DMS79 treated with DMSO at 0.1 percent for 48 hours (cell line): ENCODE measurements at regions not wholly inside any gene's neighbourhood (a gene's known extent, or its start where the extent isn't known, plus 50 kb on each side); places are given as distances from the start of the nearest gene placed in this dataset.

Experiments used
- DNase-seq: peaks from one replicate; lab custom pipeline; 2025; lab: John Stamatoyannopoulos, UW

DNA sequence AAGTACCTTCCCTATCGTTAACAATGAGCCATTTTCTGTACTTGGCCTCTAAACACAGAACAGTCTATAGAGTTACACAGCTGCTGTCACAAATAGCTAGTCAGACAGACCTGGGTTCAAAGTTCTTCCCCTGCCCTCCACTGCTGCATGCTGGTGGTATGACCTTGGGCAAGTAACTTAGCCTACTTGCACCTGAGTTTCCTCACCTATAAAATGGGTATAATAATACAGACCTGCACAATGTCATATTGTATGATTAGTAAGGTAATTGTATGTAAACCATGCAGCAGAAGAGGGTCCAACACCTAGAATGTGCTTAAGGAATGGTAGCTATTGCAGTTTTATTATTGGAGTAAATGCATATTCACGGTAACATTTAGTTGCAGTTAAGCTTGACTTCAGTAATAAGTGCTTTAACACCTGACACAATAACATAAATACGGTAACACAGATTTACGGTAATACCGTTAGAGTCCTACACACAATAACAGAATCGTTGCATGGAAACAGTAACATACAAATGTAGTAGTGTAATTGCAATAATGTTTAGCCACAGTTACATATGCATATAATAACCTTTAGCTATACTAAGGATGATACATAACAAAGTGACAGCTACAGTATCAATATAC is 193.3 kb upstream of the CSF3R start:
- no peak for DNase-seq

- DNase-seq: no peak
Observed at GRCh38 chr1:36675106-36675505, 192.4 kb upstream of the CSF3R start.

GRCh38 chr1:36673202-36673601 is 190.5 kb upstream of the CSF3R start:
- no peak for DNase-seq

- no peak for DNase-seq
Observed at GRCh38 chr1:36669262-36669661, 186.5 kb upstream of the CSF3R start.

DNA sequence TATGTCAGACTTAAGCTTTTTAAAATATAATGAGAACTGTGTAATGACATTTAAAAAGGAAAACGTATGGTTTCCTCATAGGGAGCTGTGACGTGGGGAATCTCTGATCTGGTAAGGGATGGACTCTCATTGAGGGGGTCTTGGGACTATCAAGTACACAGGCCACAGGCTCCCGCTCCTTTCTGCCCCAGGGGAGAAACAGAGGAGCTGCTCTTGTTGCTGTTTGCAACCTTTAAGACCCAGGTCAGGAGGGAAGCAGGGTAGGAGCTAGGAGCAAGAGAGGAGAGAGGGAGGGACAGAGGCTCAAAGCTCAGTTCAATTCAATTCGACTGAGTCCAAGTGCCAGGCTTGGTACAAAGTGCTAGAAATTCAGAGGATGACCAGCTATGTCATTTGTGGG is 185.1 kb upstream of the CSF3R start:
- no peak for DNase-seq

- DNase-seq: no peak
Observed at GRCh38 chr1:36667256-36667655, 184.5 kb upstream of the CSF3R start.

DNA sequence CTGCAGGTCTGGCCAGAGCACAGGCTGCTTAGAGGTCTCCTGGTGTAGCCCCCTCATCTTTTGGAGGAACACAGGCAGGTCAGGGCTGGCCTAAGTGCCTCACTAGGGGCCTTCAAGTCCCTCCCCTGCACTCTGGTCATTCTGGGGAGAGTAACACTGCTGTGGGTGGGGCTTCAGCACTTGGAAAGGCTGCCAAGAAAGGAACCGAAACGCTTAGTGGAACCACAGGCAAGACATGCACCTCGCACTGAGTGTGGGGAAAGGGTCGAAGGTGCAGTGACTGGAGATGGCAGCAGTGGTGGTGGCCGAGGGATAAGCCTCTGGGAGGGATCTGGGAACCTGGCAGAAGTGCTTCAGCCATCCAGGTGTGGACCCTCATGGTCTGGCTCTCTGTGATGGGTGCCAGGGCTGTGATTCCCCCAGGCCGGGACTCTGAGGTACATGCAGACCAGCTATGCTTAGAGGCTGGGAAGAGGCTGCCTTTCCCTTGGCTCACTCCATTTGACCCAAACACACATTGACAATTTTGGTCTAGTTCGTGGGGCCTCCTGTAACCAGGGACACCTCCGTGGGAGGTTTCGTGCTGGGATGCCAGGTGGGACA is 182.9 kb upstream of the CSF3R start:
- no peak for DNase-seq

DNA sequence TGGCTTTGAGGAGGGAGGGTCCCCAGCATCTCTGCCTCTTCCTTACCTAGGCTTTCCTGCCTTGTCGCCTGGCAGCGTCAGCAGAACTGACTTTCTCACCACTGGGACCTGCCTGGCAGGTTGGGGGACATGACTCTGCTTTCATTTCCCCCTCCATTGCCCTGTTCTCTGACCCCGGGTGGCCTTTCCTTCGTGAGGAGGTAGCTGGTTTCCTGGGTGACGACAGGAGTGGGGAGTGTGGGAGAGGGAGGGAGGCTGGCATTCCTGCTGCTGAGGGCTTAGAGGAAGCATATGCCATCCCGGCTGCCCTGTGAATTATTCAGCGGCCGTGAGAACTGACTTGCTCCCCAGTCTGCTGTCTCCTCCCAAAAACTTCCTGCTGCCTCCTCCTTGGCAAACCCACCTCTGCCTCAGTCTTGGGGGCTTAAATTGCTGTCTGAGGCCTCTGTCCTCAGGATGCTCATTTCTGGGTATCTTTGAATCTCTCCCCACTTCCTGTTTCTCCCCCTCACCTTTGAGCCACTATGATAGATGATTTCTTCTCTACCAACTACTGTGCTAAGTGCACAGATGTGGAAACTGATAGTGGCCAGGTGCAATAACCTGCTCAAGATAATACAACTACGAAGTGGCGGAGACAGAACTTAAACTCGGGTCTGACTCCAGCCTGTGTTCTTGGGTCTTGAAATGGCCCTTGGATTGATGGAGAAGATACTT is 182.0 kb upstream of the CSF3R start:
- DNase-seq: no peak

DNA sequence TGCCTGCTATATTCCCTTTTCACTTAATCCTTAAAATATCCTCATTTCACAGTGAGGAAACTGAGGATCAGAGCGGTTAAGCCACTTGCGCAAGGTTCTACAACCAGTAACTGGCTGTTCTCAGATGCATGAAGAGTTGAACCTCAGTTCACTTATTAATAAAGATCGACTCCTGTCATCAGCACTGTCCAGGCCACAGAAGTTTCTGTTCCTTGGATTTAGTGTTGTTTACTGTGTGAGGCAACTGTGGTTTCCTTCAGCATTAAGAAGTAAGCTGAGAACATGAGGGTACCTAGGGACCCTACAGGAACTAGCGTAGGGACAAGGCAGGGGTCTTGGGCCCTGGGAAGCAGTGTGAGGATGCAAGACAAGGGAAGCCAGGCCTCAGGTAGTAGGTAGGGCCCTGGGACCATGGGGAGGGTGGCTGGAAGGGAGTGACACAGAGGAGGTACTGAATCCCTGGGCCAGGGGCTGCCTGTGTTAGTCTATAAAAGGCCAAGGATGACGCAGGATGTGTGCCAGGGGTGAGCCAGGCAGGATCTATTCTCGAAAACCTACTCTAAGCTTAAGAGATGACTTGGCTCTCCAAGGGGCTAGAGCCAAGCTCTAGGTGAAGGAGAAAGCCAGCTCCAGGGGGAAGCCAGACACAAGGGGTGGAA is 181.2 kb upstream of the CSF3R start:
- DNase-seq: no peak

DNA sequence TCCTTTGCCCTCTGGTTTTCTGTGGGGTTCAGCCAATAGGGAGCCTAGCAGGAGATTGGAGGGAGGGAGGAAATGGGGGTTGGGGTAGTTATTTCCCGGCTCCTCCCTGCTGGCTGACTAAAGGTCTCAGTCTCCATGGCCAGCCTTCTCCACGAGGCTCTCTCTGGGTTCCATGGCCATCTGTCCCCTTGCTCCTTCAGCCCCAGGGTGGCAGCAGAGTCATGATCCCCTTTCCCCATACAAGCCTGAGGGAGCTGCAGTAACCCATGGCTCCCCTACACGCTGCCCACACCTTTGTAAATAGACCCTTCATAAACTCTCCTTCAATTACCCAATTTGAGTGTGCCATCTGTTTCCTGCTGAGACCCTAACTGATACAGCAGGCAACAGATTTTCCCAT is 176.1 kb upstream of the CSF3R start:
- no peak for DNase-seq

DNA sequence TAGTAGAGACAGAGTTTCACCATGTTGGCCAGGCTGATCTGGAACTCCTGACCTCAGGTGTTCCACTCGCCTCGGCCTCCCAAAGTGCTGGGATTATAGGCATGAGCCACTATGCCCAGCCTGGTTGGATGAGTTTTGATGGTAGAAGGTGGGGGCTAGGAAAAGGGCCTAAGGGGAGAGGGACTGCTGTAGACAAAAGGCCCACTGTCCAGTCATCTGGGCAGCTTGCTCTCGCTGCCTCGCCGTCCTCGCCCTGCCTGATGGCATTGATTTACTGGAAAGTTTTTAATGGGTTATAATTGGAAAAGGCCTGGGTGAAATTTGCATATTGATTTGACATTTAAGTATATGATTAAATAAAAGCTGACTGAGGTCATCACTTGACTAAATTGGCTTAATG is 175.1 kb upstream of the CSF3R start:
- no peak for DNase-seq

GRCh38 chr1:36656838-36657237 is 174.1 kb upstream of the CSF3R start:
- DNase-seq: no peak

GRCh38 chr1:36656271-36656670 is 173.6 kb upstream of the CSF3R start:
- DNase-seq: no peak

DNA sequence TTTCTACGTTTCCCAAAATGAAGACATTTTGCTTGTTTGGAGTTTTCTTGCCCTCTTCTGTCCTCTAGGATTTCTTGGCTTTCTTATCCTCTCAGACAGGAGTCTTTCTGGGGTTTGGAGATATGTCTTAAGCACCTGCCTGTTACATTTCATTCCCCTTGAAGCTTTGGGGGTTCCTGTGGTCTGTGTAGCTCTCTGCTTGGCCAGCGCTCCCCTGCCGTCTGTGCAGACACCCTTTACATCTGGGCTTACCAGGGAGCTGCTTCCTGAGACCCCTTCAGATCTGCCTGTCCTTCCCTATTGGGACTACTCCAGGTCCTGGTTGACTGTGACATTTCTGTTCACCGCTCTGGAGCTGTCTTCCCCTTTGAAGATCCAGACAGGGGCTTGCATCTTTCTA is 171.9 kb upstream of the CSF3R start:
- DNase-seq: no peak

GRCh38 chr1:36653850-36654249 is 171.1 kb upstream of the CSF3R start:
- peak; percentile 87 for DNase-seq

DNA sequence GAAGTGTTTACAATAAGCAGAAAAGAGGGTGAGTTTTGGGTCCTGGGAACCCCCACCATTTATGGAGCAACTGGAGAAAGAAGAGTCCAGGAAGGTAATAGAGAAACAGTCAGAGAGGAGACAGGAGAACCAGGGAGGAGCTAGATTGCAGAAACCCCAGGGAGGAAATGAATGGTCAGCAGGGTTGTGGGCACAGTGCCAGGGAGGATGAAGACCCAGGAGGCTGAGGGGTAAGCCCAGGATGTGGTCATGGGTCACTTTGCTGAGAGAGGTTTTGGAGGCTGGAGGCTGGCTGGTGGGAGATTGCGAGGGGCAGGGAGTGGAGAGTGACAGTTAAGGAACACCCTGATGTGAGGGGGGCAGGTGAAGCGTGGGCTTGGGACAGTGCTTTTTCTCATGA is 169.9 kb upstream of the CSF3R start:
- no peak for DNase-seq

GRCh38 chr1:36652011-36652410 is 169.3 kb upstream of the CSF3R start:
- DNase-seq: peak; percentile 51

GRCh38 chr1:36651176-36651910 is 168.6 kb upstream of the CSF3R start:
- DNase-seq: no peak

- DNase-seq: peak; percentile 12
Observed at GRCh38 chr1:36650200-36651065, 167.7 kb upstream of the CSF3R start.

DNA sequence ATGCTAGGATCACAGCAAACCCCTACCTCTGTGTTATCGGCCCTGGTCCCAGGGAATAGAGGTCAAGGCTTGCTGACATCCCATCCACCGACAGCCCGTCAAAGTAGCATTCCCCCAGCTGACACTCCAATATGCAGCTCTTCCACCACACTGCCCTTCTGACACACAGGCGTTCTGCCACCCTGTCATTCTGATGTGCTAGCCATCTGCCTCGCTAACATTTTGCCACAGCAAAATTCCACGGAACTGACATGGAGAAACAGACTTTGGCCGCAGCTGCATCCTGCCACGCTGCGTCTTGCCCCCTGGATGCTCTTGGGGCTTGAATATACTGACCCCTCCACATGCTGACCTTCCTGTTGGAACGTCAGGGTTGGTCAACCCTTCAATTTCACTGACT is 163.2 kb upstream of the CSF3R start:
- DNase-seq: no peak

- DNase-seq: no peak
Observed at GRCh38 chr1:36644556-36644955, 161.8 kb upstream of the CSF3R start.
